HEK293 (cell line): ENCODE measurements at regions not wholly inside any gene's neighbourhood (a gene's known extent, or its start where the extent isn't known, plus 50 kb on each side); places are given as distances from the start of the nearest gene placed in this dataset.

ENCODE experiments used
- CTCF ChIA-PET: fragments of 350-600 bp; formaldehyde crosslinking; extraction: SDS; loops from one replicate; lab custom pipeline; 2021; ENCODE audit warnings: antibody characterized with exemption; lab: Yijun Ruan, JAX
- POLR2A ChIA-PET: fragments of 300-600 bp; formaldehyde crosslinking; extraction: SDS; loops from one replicate; lab custom pipeline; 2020; ENCODE audit warnings: antibody characterized with exemption, inconsistent platforms; lab: Yijun Ruan, JAX
- H3K27ac ChIP-seq: fragments of 200-500 bp; sonication (Bioruptor generic); 2 replicates; pipeline ENCODE4 v1.5.1; 2014; ENCODE audit warnings: low read depth, low read length, control low read depth, inconsistent platforms; ENCODE audit errors: extremely low read depth
- H3K36me3 ChIP-seq, 2 experiments: fragments of 200-500 bp in 1 of 2; sonication (Bioruptor generic) in 1 of 2; 1 replicate in 1 of 2; 2 replicates in 1 of 2; pipeline ENCODE4 v1.5.1; 2014 to 2017; ENCODE audit warnings: inconsistent platforms in 2 of 2, low read length in 2 of 2; ENCODE audit not compliant: control insufficient read depth in 2 of 2, insufficient read depth in 1 of 2
- H3K4me1 ChIP-seq: fragments of 200-500 bp; sonication (Bioruptor generic); 2 replicates; pipeline ENCODE4 v1.5.1; 2014; ENCODE audit warnings: mild to moderate bottlenecking, low read length, inconsistent platforms; ENCODE audit not compliant: control insufficient read depth, insufficient read depth
- H3K4me3 ChIP-seq: 2 replicates; pipeline ENCODE4 v1.5.1; 2011; ENCODE audit warnings: low read depth, mild to moderate bottlenecking, control low read depth, low read length, moderate library complexity
- H3K9me3 ChIP-seq: fragments of 200-500 bp; sonication (Bioruptor generic); 2 replicates; pipeline ENCODE4 v1.5.1; 2014; ENCODE audit warnings: low read depth, low read length, inconsistent platforms; ENCODE audit not compliant: control insufficient read depth, insufficient read depth
- BCL6B ChIP-seq: fragments of 450-650 bp; formaldehyde crosslinking; IDR thresholded peaks from 2 replicates; pipeline ENCODE4 v1.5.1; 2017; ENCODE audit warnings: missing biosample characterization, missing genetic modification characterization
- GFI1B ChIP-seq: fragments of 450-650 bp; formaldehyde crosslinking; IDR thresholded peaks from 2 replicates; pipeline ENCODE4 v1.5.1; 2016; ENCODE audit warnings: missing biosample characterization, missing genetic modification characterization
- KLF7 ChIP-seq: fragments of 450-650 bp; formaldehyde crosslinking; IDR thresholded peaks from 2 replicates; pipeline ENCODE4 v1.5.1; 2016; ENCODE audit warnings: missing biosample characterization, missing genetic modification characterization, borderline replicate concordance
- PBX3 ChIP-seq: sonication (generic); formaldehyde crosslinking; IDR thresholded peaks from 2 replicates; pipeline ENCODE4 v1.8.1; 2022; ENCODE audit warnings: mild to moderate bottlenecking, moderate library complexity, missing genetic modification reagents
- RBAK ChIP-seq: fragments of 450-650 bp; formaldehyde crosslinking; IDR thresholded peaks from 2 replicates; pipeline ENCODE4 v1.5.1; 2016; ENCODE audit warnings: missing biosample characterization, missing genetic modification characterization
- SP2 ChIP-seq: fragments of 450-650 bp; formaldehyde crosslinking; IDR thresholded peaks from 2 replicates; pipeline ENCODE4 v1.5.1; 2016; ENCODE audit warnings: missing biosample characterization, missing genetic modification characterization
- TSHZ1 ChIP-seq: fragments of 450-650 bp; formaldehyde crosslinking; IDR thresholded peaks from 2 replicates; pipeline ENCODE4 v1.5.1; 2016; ENCODE audit warnings: missing biosample characterization, missing genetic modification characterization, borderline replicate concordance
- YY1 ChIP-seq: fragments of 450-650 bp; formaldehyde crosslinking; IDR thresholded peaks from 2 replicates; pipeline ENCODE4 v1.5.1; 2018; ENCODE audit warnings: missing biosample characterization, missing genetic modification characterization
- ZBTB48 ChIP-seq: fragments of 450-650 bp; formaldehyde crosslinking; IDR thresholded peaks from 2 replicates; pipeline ENCODE4 v1.5.1; 2016; ENCODE audit warnings: missing biosample characterization, missing genetic modification characterization
- ZBTB49 ChIP-seq: fragments of 450-650 bp; formaldehyde crosslinking; IDR thresholded peaks from 2 replicates; pipeline ENCODE4 v1.5.1; 2016; ENCODE audit warnings: missing biosample characterization, missing genetic modification characterization, low read depth
- ZFP3 ChIP-seq: fragments of 450-650 bp; formaldehyde crosslinking; IDR thresholded peaks from 2 replicates; pipeline ENCODE4 v1.5.1; 2016; ENCODE audit warnings: low read depth, missing biosample characterization, missing genetic modification characterization
- ZIC2 ChIP-seq: fragments of 450-650 bp; formaldehyde crosslinking; IDR thresholded peaks from 2 replicates; pipeline ENCODE4 v1.5.1; 2016; ENCODE audit warnings: missing biosample characterization, missing genetic modification characterization
- ZNF214 ChIP-seq: fragments of 450-650 bp; formaldehyde crosslinking; IDR thresholded peaks from 2 replicates; pipeline ENCODE4 v1.5.1; 2017; ENCODE audit warnings: missing biosample characterization, mild to moderate bottlenecking, missing genetic modification characterization, borderline replicate concordance
- ZNF530 ChIP-seq: fragments of 450-650 bp; formaldehyde crosslinking; IDR thresholded peaks from 2 replicates; pipeline ENCODE4 v1.5.1; 2016; ENCODE audit warnings: low read depth, missing biosample characterization, missing genetic modification characterization
- ZNF596 ChIP-seq: fragments of 450-650 bp; IDR thresholded peaks from 2 replicates; pipeline ENCODE4 v1.5.0; 2018; ENCODE audit warnings: missing biosample characterization, mild to moderate bottlenecking, missing genetic modification characterization, moderate library complexity
- ZNF768 ChIP-seq: fragments of 450-650 bp; formaldehyde crosslinking; IDR thresholded peaks from 2 replicates; pipeline ENCODE4 v1.5.1; 2018; ENCODE audit warnings: missing biosample characterization, mild to moderate bottlenecking, missing genetic modification characterization
- ZSCAN30 ChIP-seq: fragments of 450-650 bp; IDR thresholded peaks from 2 replicates; pipeline ENCODE4 v1.5.1; 2018; ENCODE audit warnings: missing biosample characterization, mild to moderate bottlenecking, missing genetic modification characterization, moderate library complexity
- TF ChIP-seq, protein P1 (sequence below): fragments of 450-650 bp; formaldehyde crosslinking; optimal IDR thresholded peaks from 2 replicates; pipeline ENCODE3; 2016; ENCODE audit warnings: missing biosample characterization, mild to moderate bottlenecking, missing genetic modification characterization
- TF ChIP-seq, protein P2 (sequence below): fragments of 450-650 bp; formaldehyde crosslinking; IDR thresholded peaks from 2 replicates; pipeline ENCODE4 v1.5.1; 2016; ENCODE audit warnings: missing biosample characterization, missing genetic modification characterization

DNA sequence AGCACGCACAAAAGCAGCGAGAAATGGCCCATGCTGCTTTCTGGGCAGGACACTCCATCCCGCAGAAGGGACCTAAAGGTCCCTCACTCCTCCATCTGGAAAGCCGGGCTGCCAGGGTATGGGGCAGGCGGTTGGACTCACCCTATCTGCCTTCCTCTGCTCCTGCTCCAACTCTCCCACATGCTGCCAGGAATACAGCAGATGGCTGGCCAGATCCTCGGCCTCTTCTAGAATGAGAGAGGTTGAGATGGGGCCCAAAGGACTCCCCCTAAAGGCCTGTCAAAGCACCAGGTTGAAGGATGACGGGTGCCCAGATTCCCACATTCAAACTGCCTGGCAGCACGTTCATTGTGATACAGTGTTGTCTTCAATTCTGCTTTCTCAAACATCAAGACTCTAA lies 85.1 kb upstream of the C2CD4B start:
- H3K27ac ChIP-seq: no peak overlapping the region
- H3K36me3 ChIP-seq: no peaks in the 10 kb centered on the region
- ChIA-PET CTCF (interaction anchor here (0.7 kb wide), 1 partner anchor 382 kb away, joined by 3 read pairs; no protein-coding TSS in a partner anchor), POLR2A (no interaction called here)
- H3K4me3 ChIP-seq: no peak overlapping the region
- H3K4me1 ChIP-seq: no peaks in the 10 kb centered on the region; the same call in 1 of the 2 replicates
- H3K9me3 ChIP-seq: no peaks in the 10 kb centered on the region
- TF ChIP-seq ZNF768 (tag by site-specific recombination) (no peak), ZIC2 (no peak), ZNF214 (no peak), GFI1B (no peak), ZBTB48 (tag by site-specific recombination) (no peak), PBX3 (CRISPR knock-in tag) (no peak), ZNF596 (tag by site-specific recombination) (no peak), ZFP3 (tag by site-specific recombination) (no peak), YY1 (tag by site-specific recombination) (no peak), ZNF530 (tag by site-specific recombination) (no peak), RBAK (no peak), ZBTB49 (no peak), SP2 (no peak), TSHZ1 (no peak), ZSCAN30 (tag by site-specific recombination) (no peak), BCL6B (tag by site-specific recombination) (no peak), KLF7 (tag by site-specific recombination) (no peak)
- TF ChIP-seq, protein P1, sequence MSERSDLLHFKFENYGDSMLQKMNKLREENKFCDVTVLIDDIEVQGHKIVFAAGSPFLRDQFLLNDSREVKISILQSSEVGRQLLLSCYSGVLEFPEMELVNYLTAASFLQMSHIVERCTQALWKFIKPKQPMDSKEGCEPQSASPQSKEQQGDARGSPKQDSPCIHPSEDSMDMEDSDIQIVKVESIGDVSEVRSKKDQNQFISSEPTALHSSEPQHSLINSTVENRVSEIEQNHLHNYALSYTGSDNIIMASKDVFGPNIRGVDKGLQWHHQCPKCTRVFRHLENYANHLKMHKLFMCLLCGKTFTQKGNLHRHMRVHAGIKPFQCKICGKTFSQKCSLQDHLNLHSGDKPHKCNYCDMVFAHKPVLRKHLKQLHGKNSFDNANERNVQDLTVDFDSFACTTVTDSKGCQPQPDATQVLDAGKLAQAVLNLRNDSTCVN: no peak
- TF ChIP-seq, protein P2, sequence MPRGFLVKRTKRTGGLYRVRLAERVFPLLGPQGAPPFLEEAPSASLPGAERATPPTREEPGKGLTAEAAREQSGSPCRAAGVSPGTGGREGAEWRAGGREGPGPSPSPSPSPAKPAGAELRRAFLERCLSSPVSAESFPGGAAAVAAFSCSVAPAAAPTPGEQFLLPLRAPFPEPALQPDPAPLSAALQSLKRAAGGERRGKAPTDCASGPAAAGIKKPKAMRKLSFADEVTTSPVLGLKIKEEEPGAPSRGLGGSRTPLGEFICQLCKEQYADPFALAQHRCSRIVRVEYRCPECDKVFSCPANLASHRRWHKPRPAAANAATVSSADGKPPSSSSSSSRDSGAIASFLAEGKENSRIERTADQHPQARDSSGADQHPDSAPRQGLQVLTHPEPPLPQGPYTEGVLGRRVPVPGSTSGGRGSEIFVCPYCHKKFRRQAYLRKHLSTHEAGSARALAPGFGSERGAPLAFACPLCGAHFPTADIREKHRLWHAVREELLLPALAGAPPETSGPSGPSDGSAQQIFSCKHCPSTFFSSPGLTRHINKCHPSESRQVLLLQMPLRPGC (tag by site-specific recombination): no peak
- TF ChIP-seq, all 188 proteins: peak for 0
